GM19023 (cell line): ENCODE measurements at regions not wholly inside any gene's neighbourhood (a gene's known extent, or its start where the extent isn't known, plus 50 kb on each side); places are given as distances from the start of the nearest gene placed in this dataset.

Experiments
- ATAC-seq: cut with Tn5 transposase; IDR thresholded peaks from one replicate; pipeline ENCODE4 v1.9.1; 2021; ENCODE audit warnings: mild to moderate bottlenecking, moderate library complexity; ENCODE audit not compliant: unreplicated experiment

GRCh38 chr4:57633212-57633859, 523.2 kb upstream of the IGFBP7 start:
- no peak for ATAC-seq

GRCh38 chr4:57632564-57632963, 522.4 kb upstream of the IGFBP7 start:
- no peak for ATAC-seq

GRCh38 chr4:57631147-57631546, 521.0 kb upstream of the IGFBP7 start:
- ATAC-seq, result no peak

GRCh38 chr4:57628004-57628403, 517.8 kb upstream of the IGFBP7 start:
- ATAC-seq, result no peak

GRCh38 chr4:57614257-57614932, 504.2 kb upstream of the IGFBP7 start:
- no peak for ATAC-seq

- no peak for ATAC-seq
Observed at GRCh38 chr4:57612279-57612678, 502.1 kb upstream of the IGFBP7 start.

GRCh38 chr4:57607566-57608180, 497.5 kb upstream of the IGFBP7 start:
- ATAC-seq, result no peak

GRCh38 chr4:57605376-57605775, 495.2 kb upstream of the IGFBP7 start:
- ATAC-seq, result no peak

GRCh38 chr4:57602141-57602540, 492.0 kb upstream of the IGFBP7 start:
- ATAC-seq, result no peak

GRCh38 chr4:57591073-57591472, 480.9 kb upstream of the IGFBP7 start:
- ATAC-seq, result no peak

GRCh38 chr4:57588557-57588956, 478.4 kb upstream of the IGFBP7 start:
- ATAC-seq, result no peak

- no peak for ATAC-seq
Observed at GRCh38 chr4:57580710-57581599, 470.8 kb upstream of the IGFBP7 start.

GRCh38 chr4:57575426-57575825, 465.2 kb upstream of the IGFBP7 start:
- no peak for ATAC-seq

GRCh38 chr4:57554556-57555092, 444.4 kb upstream of the IGFBP7 start:
- ATAC-seq, result no peak

- ATAC-seq, result no peak
Observed at GRCh38 chr4:57553728-57554127, 443.5 kb upstream of the IGFBP7 start.

- no peak for ATAC-seq
Observed at GRCh38 chr4:57550198-57550597, 440.0 kb upstream of the IGFBP7 start.

GRCh38 chr4:57548856-57549255, 438.7 kb upstream of the IGFBP7 start:
- ATAC-seq, result no peak

- no peak for ATAC-seq
Observed at GRCh38 chr4:57544811-57545654, 434.8 kb upstream of the IGFBP7 start.

GRCh38 chr4:57504797-57505530, 394.8 kb upstream of the IGFBP7 start:
- ATAC-seq, result no peak
